HepG2 (cell line): ENCODE measurements at regions not wholly inside any gene's neighbourhood (a gene's known extent, or its start where the extent isn't known, plus 50 kb on each side); places are given as distances from the start of the nearest gene placed in this dataset.

Experiments
- ATAC-seq: fragments of 200-7000 bp; cut with Tn5 transposase; 3 replicates; pipeline ENCODE4 v1.9.1; 2020; ENCODE audit warnings: mild to moderate bottlenecking, moderate library complexity
- BruUV-seq: library from RNA; stranded (reverse); fragments of 400-500 nt; replicated peaks from 2 replicates; lab custom pipeline; 2021; lab: Mats Ljungman, UMichigan
- CTCF ChIA-PET: fragments of 300-600 bp; formaldehyde crosslinking; extraction: SDS; loops from one replicate; lab custom pipeline; 2021; ENCODE audit warnings: low total read pairs, inconsistent platforms, low intra/inter-chr PET ratio; lab: Yijun Ruan, JAX
- POLR2A ChIA-PET: fragments of 350-600 bp; sonication (Branson Sonifier 250); formaldehyde crosslinking; loops from one replicate; lab custom pipeline; 2020; ENCODE audit warnings: antibody characterized with exemption, inconsistent platforms; lab: Yijun Ruan, JAX
- DNase-seq: peaks from one replicate; pipeline ENCODE4 v3.0.0-alpha.2; 2015; ENCODE audit warnings: low spot score
- FAIRE-seq: peaks from 3 replicates; lab custom pipeline; 2011; peaks lifted over from hg19 to GRCh38; lab: Jason Lieb, UNC
- H2AFZ ChIP-seq: one replicate; pipeline ENCODE4 v1.6.1; 2011; ENCODE audit warnings: low read length, inconsistent platforms
- H3K27ac ChIP-seq: fragments of 300-600 bp; 3 replicates; pipeline ENCODE4 v1.8.0; 2011; ENCODE audit warnings: mixed run types, mild to moderate bottlenecking, mixed read lengths, low read length, inconsistent platforms; ENCODE audit not compliant: insufficient read depth; ENCODE audit errors: extremely low read length
- H3K27me3 ChIP-seq, 2 experiments: fragments of 200-600 bp in 1 of 2; 2 replicates in 1 of 2; 3 replicates in 1 of 2; pipeline versions ENCODE4 v1.6.0 to v1.8.0; 2011; ENCODE audit warnings: low read length in 2 of 2, mild to moderate bottlenecking in 2 of 2, moderate library complexity in 2 of 2, inconsistent platforms in 1 of 2; ENCODE audit not compliant: insufficient read depth in 2 of 2, control insufficient read depth in 1 of 2
- H3K36me3 ChIP-seq, 2 experiments: fragments of 200-600 bp in 1 of 2; replicated peaks in 1 of 2; 2 replicates in 1 of 2; 3 replicates in 1 of 2; pipeline versions ENCODE4 v1.5.1 to v1.8.0; 2011; ENCODE audit warnings: low read length in 2 of 2, inconsistent platforms in 1 of 2; ENCODE audit not compliant: insufficient read depth in 2 of 2, control insufficient read depth in 1 of 2
- H3K4me1 ChIP-seq: 2 replicates; pipeline ENCODE4 v1.5.1; 2012; ENCODE audit warnings: low read length, inconsistent platforms; ENCODE audit not compliant: insufficient read depth
- H3K4me2 ChIP-seq: 2 replicates; pipeline ENCODE4 v1.6.0; 2011; ENCODE audit warnings: low read depth, low read length, inconsistent platforms
- H3K4me3 ChIP-seq, 3 experiments: fragments of 200-600 bp in 1 of 3; sonication (generic), shearing (Covaris generic) in 1 of 3; replicated peaks in 1 of 3; 2 replicates each; pipeline ENCODE4 v1.5.1; 2011 to 2016; ENCODE audit warnings: low read length in 3 of 3, inconsistent platforms in 2 of 3, low read depth in 2 of 3, mild to moderate bottlenecking in 2 of 3, control low read depth in 1 of 3, mixed read lengths in 1 of 3; ENCODE audit not compliant: insufficient read depth in 1 of 3
- H3K79me2 ChIP-seq: one replicate; pipeline ENCODE4 v1.6.1; 2011; ENCODE audit warnings: low read length, inconsistent platforms; ENCODE audit not compliant: insufficient read depth
- H3K9ac ChIP-seq: 2 replicates; pipeline ENCODE4 v1.6.0; 2011; ENCODE audit warnings: mild to moderate bottlenecking, low read depth, low read length, inconsistent platforms; ENCODE audit not compliant: insufficient read depth
- H3K9me3 ChIP-seq: 2 replicates; pipeline ENCODE4 v1.5.1; 2012; ENCODE audit warnings: mild to moderate bottlenecking, low read length
- H4K20me1 ChIP-seq: 2 replicates; pipeline ENCODE4 v1.6.0; 2011; ENCODE audit warnings: inconsistent platforms, mild to moderate bottlenecking, low read length, moderate library complexity; ENCODE audit not compliant: insufficient read depth
- ATF7-NPFF ChIP-seq: sonication (generic); formaldehyde crosslinking; IDR thresholded peaks from 2 replicates; pipeline ENCODE4 v1.8.1; 2023; ENCODE audit warnings: mild to moderate bottlenecking, low read depth, missing genetic modification reagents, moderate library complexity
- ELF3 ChIP-seq: IDR thresholded peaks from 2 replicates; pipeline ENCODE4 v1.6.1; 2016; ENCODE audit warnings: missing genetic modification reagents, missing compliant biosample characterization
- HMG20A ChIP-seq: IDR thresholded peaks from 2 replicates; pipeline ENCODE4 v1.6.1; 2016; ENCODE audit warnings: borderline replicate concordance
- HOMEZ ChIP-seq: IDR thresholded peaks from 2 replicates; pipeline ENCODE4 v1.6.1; 2016; ENCODE audit warnings: low read depth
- MNT ChIP-seq: fragments of 450-650 bp; IDR thresholded peaks from 2 replicates; pipeline ENCODE4 v1.6.1; 2016
- MYNN ChIP-seq: sonication (generic); formaldehyde crosslinking; IDR thresholded peaks from 2 replicates; pipeline ENCODE4 v1.4.0; 2020; ENCODE audit warnings: mild to moderate bottlenecking, low read depth, missing genetic modification reagents
- NFIC ChIP-seq: IDR thresholded peaks from 2 replicates; pipeline ENCODE4 v1.6.1; 2012; ENCODE audit warnings: mild to moderate bottlenecking, low read length, inconsistent platforms
- NRL ChIP-seq: sonication (generic); formaldehyde crosslinking; IDR thresholded peaks from 2 replicates; pipeline ENCODE4 v1.5.0; 2020; ENCODE audit warnings: missing genetic modification reagents, mild to moderate bottlenecking, moderate library complexity, borderline replicate concordance
- STAT5B ChIP-seq: sonication (generic); formaldehyde crosslinking; IDR thresholded peaks from 2 replicates; pipeline ENCODE4 v1.4.0; 2020; ENCODE audit warnings: missing genetic modification reagents
- ZBED4 ChIP-seq: sonication (generic); formaldehyde crosslinking; IDR thresholded peaks from 2 replicates; pipeline ENCODE4 v1.4.0; 2020; ENCODE audit warnings: missing genetic modification reagents, borderline replicate concordance
- ZNF501 ChIP-seq: sonication (generic); formaldehyde crosslinking; IDR thresholded peaks from 2 replicates; pipeline ENCODE4 v1.5.1; 2020; ENCODE audit warnings: mild to moderate bottlenecking, moderate library complexity, missing genetic modification reagents
- ZNF629 ChIP-seq: sonication (generic); formaldehyde crosslinking; conservative IDR thresholded peaks from 2 replicates; pipeline ENCODE4 v1.5.0; 2020; ENCODE audit warnings: missing genetic modification reagents
- ZUFSP ChIP-seq: sonication (generic); formaldehyde crosslinking; IDR thresholded peaks from 2 replicates; pipeline ENCODE4 v1.9.0; 2021; ENCODE audit warnings: missing genetic modification reagents, mild to moderate bottlenecking, borderline replicate concordance
- WGBS: methylation state at CpG from one replicate; pipeline ENCODE4 v1.1.6; 2017; ENCODE audit warnings: low lambda C conversion rate; 5-methylcytosine and 5-hydroxymethylcytosine counted together
- in situ Hi-C: cut with HindIII; loops from 2 replicates; pipeline ENCODE4 v1.10.0; 2017; ENCODE audit warnings: low pct_unique_long_range_greater_than_20kb; ENCODE audit not compliant: extremely low pct_ligation_motif_present
- intact Hi-C: fragments of 100-400 bp; cut with micrococcal nuclease; formaldehyde crosslinking; loops from one replicate; pipeline ENCODE4 v1.10.0; 2022; ENCODE audit not compliant: unreplicated experiment

- TF ChIP-seq HOMEZ (0 out of 2 replicates have a peak, but pooled peaks have one; percentile 51), NFIC (peak; percentile 48; the same call in 1 of the 2 replicates), ELF3 (CRISPR knock-in tag) (peak; percentile 48; the same call in 1 of the 2 replicates), NRL (CRISPR knock-in tag) (no peak)
Observed at GRCh38 chr6:63410435-63411426, 90.9 kb upstream of the LGSN start (continued).

- no peak overlapping the region for H3K4me3 ChIP-seq
- no peak overlapping the region for H3K9ac ChIP-seq
- H3K79me2 ChIP-seq, result no peaks in the 10 kb centered on the region
- ChIA-PET POLR2A (no interaction called here), CTCF (no interaction called here)
- H3K27ac ChIP-seq, result no peak overlapping the region
- FAIRE-seq, result no peak
- intact Hi-C loops (no loop called here), in situ Hi-C loops (no loop called here)
- H4K20me1 ChIP-seq, result no peaks in the 10 kb centered on the region
- H2AFZ ChIP-seq, result no peak overlapping the region
- H3K36me3 ChIP-seq, result no peaks in the 10 kb centered on the region
- H3K4me1 ChIP-seq, result peaks cover 41% of the 10 kb centered on the region
- H3K27me3 ChIP-seq, result no peaks in the 10 kb centered on the region
- no peaks in the 10 kb centered on the region for H3K9me3 ChIP-seq
- BruUV-seq, result no TSS peak
- no peak for ATAC-seq
- no peak overlapping the region for H3K4me2 ChIP-seq
- DNase-seq, result no peak
- WGBS, result 96% methylated on average over 4 of the region's 4 CpGs
- TF ChIP-seq STAT5B (CRISPR knock-in tag), result no peak
- no peak for TF ChIP-seq ZUFSP (CRISPR knock-in tag)
- no peak for TF ChIP-seq HMG20A
- TF ChIP-seq MYNN (CRISPR knock-in tag), result no peak
- TF ChIP-seq ZBED4 (CRISPR knock-in tag), result no peak
- no peak for TF ChIP-seq ZNF501 (CRISPR knock-in tag)
- no peak for TF ChIP-seq ATF7-NPFF (CRISPR knock-in tag)
- no peak for TF ChIP-seq MNT
- TF ChIP-seq ZNF629, result no peak
Observed at GRCh38 chr6:63415286-63415685, 95.5 kb upstream of the LGSN start.
